ENCODE measurements at regions not wholly inside any gene's neighbourhood (a gene's known extent, or its start where the extent isn't known, plus 50 kb on each side); places are given as distances from the start of the nearest gene placed in this dataset.

- Mint-ChIP-seq H3K4me3 (no peak overlapping the region), H3K36me3 (no peaks in the 10 kb centered on the region), H3K9me3 (no peaks in the 10 kb centered on the region), H3K27ac (no peak overlapping the region), H3K4me1 (peaks cover 31% of the 10 kb centered on the region), H3K27me3 (ENCODE audit: low read depth) (no peaks in the 10 kb centered on the region)
- no peak for DNase-seq (ENCODE audit: low spot score in 2 of 2, unreplicated experiment in 2 of 2)
- no peak for TF ChIP-seq CTCF (IDR thresholded peaks at IDR 0.05; ENCODE audit: unreplicated experiment)
Measured at GRCh38 chr13:79631051-79631659, 150.2 kb downstream of the NDFIP2 start.

GRCh38 chr13:79628463-79628862 is 147.5 kb downstream of the NDFIP2 start:
- peak overlapping the region; percentile 85 for H3K27ac Mint-ChIP-seq
- H3K4me1 Mint-ChIP-seq: peaks cover 34% of the 10 kb centered on the region
- no peaks in the 10 kb centered on the region for H3K9me3 Mint-ChIP-seq
- H3K27me3 Mint-ChIP-seq (ENCODE audit: low read depth): no peaks in the 10 kb centered on the region
- H3K36me3 Mint-ChIP-seq: no peaks in the 10 kb centered on the region
- no peak overlapping the region for H3K4me3 Mint-ChIP-seq
- no peak for TF ChIP-seq CTCF (IDR thresholded peaks at IDR 0.05; ENCODE audit: unreplicated experiment)
- no peak for DNase-seq (ENCODE audit: low spot score in 2 of 2, unreplicated experiment in 2 of 2)

- Mint-ChIP-seq H3K4me3 (no peak overlapping the region), H3K27ac (no peak overlapping the region), H3K9me3 (peaks cover 3% of the 10 kb centered on the region), H3K36me3 (no peaks in the 10 kb centered on the region), H3K4me1 (peaks cover 30% of the 10 kb centered on the region), H3K27me3 (ENCODE audit: low read depth) (no peaks in the 10 kb centered on the region)
- TF ChIP-seq CTCF (IDR thresholded peaks at IDR 0.05; ENCODE audit: unreplicated experiment): no peak
- no peak for DNase-seq (ENCODE audit: low spot score in 2 of 2, unreplicated experiment in 2 of 2)
Measured at GRCh38 chr13:79626924-79627323, 146.0 kb downstream of the NDFIP2 start.

- H3K9me3 Mint-ChIP-seq: peaks cover 13% of the 10 kb centered on the region
- H3K4me3 Mint-ChIP-seq: no peak overlapping the region
Measured at GRCh38 chr13:79625517-79625916, 144.6 kb downstream of the NDFIP2 start.

GRCh38 chr13:79621902-79622301 is 140.9 kb downstream of the NDFIP2 start:
- H3K9me3 Mint-ChIP-seq: peaks cover 23% of the 10 kb centered on the region
- H3K4me1 Mint-ChIP-seq: peaks cover 9% of the 10 kb centered on the region
- H3K27me3 Mint-ChIP-seq (ENCODE audit: low read depth): no peaks in the 10 kb centered on the region
- no peaks in the 10 kb centered on the region for H3K36me3 Mint-ChIP-seq
- DNase-seq (ENCODE audit: low spot score in 2 of 2, unreplicated experiment in 2 of 2): no peak
- peak overlapping the region; percentile 14 for H3K27ac Mint-ChIP-seq
- no peak for TF ChIP-seq CTCF (IDR thresholded peaks at IDR 0.05; ENCODE audit: unreplicated experiment)
- no peak overlapping the region for H3K4me3 Mint-ChIP-seq

More at GRCh38 chr13:79625517-79625916, 144.6 kb downstream of the NDFIP2 start:
- TF ChIP-seq CTCF (IDR thresholded peaks at IDR 0.05; ENCODE audit: unreplicated experiment): no peak
- Mint-ChIP-seq H3K27ac (no peak overlapping the region), H3K4me1 (peaks cover 25% of the 10 kb centered on the region), H3K27me3 (ENCODE audit: low read depth) (no peaks in the 10 kb centered on the region), H3K36me3 (no peaks in the 10 kb centered on the region)
- DNase-seq (ENCODE audit: low spot score in 2 of 2, unreplicated experiment in 2 of 2): no peak

GRCh38 chr13:79621449-79621848 is 140.5 kb downstream of the NDFIP2 start:
- Mint-ChIP-seq H3K27ac (no peak overlapping the region), H3K4me1 (peaks cover 9% of the 10 kb centered on the region), H3K4me3 (no peak overlapping the region), H3K27me3 (ENCODE audit: low read depth) (no peaks in the 10 kb centered on the region), H3K9me3 (peaks cover 23% of the 10 kb centered on the region), H3K36me3 (no peaks in the 10 kb centered on the region)
- TF ChIP-seq CTCF (IDR thresholded peaks at IDR 0.05; ENCODE audit: unreplicated experiment): no peak
- DNase-seq (ENCODE audit: low spot score in 2 of 2, unreplicated experiment in 2 of 2): no peak
